Endothelial cell of umbilical vein (primary cell): ENCODE measurements at regions not wholly inside any gene's neighbourhood (a gene's known extent, or its start where the extent isn't known, plus 50 kb on each side); places are given as distances from the start of the nearest gene placed in this dataset.

Experiments used
- POLR2AphosphoS5 ChIP-seq: IDR thresholded peaks from 2 replicates; pipeline ENCODE4 v1.6.1; 2012; ENCODE audit warnings: low read depth, mild to moderate bottlenecking, control low read depth, low read length, moderate library complexity; ENCODE audit not compliant: insufficient read depth
- TF ChIP-seq, protein P1 (sequence below), 2 donors: IDR thresholded peaks; 1 replicate in 1 of 2; 2 replicates in 1 of 2; pipeline ENCODE4 v1.5.1; 2011; ENCODE audit warnings: low read length in 2 of 2, mild to moderate bottlenecking in 2 of 2, moderate library complexity in 2 of 2, control low read depth in 1 of 2, inconsistent platforms in 1 of 2, low read depth in 1 of 2; ENCODE audit not compliant: insufficient read depth in 1 of 2; ENCODE audit errors: extremely low read depth in 1 of 2

DNA sequence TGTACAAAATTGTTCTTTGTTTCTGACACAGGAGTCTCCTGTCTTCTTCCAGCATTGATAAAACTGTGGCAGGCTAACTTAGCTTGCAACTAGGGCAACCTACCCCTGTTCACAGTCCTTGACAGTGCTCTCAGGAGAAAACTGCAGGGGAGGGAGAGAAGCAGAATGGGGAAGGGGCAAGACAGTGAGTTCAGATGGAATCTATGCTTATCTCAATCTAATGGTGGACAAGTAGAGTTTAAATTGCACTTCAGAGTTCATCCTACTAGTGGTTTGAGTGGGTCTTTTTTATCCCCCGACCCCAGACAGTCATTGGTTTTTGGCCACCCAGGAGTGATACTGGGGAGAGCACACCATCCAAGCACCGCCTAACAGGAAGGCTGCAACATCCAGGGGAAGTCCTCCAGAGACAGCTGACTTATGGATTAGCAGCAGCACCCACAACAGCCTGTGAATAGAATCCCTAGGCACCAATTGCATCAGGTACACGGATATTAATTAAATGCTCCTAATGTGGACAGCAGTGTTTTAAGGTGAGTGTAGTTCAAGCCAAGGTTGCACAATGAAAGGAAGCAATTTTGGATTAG lies 236.6 kb downstream of the NHLRC3 start:
- TF ChIP-seq, protein P1, sequence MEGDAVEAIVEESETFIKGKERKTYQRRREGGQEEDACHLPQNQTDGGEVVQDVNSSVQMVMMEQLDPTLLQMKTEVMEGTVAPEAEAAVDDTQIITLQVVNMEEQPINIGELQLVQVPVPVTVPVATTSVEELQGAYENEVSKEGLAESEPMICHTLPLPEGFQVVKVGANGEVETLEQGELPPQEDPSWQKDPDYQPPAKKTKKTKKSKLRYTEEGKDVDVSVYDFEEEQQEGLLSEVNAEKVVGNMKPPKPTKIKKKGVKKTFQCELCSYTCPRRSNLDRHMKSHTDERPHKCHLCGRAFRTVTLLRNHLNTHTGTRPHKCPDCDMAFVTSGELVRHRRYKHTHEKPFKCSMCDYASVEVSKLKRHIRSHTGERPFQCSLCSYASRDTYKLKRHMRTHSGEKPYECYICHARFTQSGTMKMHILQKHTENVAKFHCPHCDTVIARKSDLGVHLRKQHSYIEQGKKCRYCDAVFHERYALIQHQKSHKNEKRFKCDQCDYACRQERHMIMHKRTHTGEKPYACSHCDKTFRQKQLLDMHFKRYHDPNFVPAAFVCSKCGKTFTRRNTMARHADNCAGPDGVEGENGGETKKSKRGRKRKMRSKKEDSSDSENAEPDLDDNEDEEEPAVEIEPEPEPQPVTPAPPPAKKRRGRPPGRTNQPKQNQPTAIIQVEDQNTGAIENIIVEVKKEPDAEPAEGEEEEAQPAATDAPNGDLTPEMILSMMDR (IDR thresholded peaks at IDR 0.05; ENCODE audit: extremely low read depth in 1 of 2, insufficient read depth in 1 of 2, low read depth in 1 of 2, low read length in 2 of 2), result no peak
- no peak for TF ChIP-seq POLR2AphosphoS5
